ENCODE measurements at regions not wholly inside any gene's neighbourhood (a gene's known extent, or its start where the extent isn't known, plus 50 kb on each side); places are given as distances from the start of the nearest gene placed in this dataset.

DNA sequence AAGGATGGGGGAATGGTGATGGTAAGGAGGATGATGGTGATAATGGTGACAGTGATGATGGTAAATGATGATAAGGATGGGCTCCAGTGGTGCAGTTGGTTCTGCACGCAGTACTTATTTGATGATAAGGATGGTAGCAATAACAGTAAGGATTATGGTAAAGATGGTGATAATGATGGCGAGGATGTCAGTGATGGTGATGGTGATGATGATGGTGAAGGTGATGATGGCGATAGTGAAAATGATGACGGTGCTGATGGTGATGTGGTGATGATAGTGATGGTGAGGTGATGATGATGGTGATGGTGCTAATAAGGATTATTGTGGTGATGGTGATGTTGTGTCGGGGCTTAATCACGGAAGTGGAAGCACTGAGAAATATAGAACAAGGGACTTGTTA lies 103.7 kb downstream of the C16orf95 start:
- TF ChIP-seq, protein P1, sequence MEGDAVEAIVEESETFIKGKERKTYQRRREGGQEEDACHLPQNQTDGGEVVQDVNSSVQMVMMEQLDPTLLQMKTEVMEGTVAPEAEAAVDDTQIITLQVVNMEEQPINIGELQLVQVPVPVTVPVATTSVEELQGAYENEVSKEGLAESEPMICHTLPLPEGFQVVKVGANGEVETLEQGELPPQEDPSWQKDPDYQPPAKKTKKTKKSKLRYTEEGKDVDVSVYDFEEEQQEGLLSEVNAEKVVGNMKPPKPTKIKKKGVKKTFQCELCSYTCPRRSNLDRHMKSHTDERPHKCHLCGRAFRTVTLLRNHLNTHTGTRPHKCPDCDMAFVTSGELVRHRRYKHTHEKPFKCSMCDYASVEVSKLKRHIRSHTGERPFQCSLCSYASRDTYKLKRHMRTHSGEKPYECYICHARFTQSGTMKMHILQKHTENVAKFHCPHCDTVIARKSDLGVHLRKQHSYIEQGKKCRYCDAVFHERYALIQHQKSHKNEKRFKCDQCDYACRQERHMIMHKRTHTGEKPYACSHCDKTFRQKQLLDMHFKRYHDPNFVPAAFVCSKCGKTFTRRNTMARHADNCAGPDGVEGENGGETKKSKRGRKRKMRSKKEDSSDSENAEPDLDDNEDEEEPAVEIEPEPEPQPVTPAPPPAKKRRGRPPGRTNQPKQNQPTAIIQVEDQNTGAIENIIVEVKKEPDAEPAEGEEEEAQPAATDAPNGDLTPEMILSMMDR (IDR thresholded peaks at IDR 0.05): no peak
- TF ChIP-seq, protein P2, sequence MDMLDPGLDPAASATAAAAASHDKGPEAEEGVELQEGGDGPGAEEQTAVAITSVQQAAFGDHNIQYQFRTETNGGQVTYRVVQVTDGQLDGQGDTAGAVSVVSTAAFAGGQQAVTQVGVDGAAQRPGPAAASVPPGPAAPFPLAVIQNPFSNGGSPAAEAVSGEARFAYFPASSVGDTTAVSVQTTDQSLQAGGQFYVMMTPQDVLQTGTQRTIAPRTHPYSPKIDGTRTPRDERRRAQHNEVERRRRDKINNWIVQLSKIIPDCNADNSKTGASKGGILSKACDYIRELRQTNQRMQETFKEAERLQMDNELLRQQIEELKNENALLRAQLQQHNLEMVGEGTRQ (IDR thresholded peaks at IDR 0.05): no peak
- TF ChIP-seq FOSL2 (IDR thresholded peaks at IDR 0.05): no peak
- TF ChIP-seq FOSL2 (CRISPR knock-in tag; IDR thresholded peaks at IDR 0.05): no peak
- TF ChIP-seq BHLHE40 (IDR thresholded peaks at IDR 0.05; ENCODE audit: low read depth, low read length): no peak
- TF ChIP-seq CEBPB (IDR thresholded peaks at IDR 0.05): no peak
- no peak for TF ChIP-seq SMC3 (IDR thresholded peaks at IDR 0.05)
- TF ChIP-seq ZFP36 (IDR thresholded peaks at IDR 0.05; ENCODE audit: borderline replicate concordance, partially characterized antibody): no peak
- TF ChIP-seq POLR2A (IDR thresholded peaks at IDR 0.05; ENCODE audit: low read length): no peak
- no peak for TF ChIP-seq RAD21 (conservative IDR thresholded peaks at IDR 0.05 in 1 of 2, IDR thresholded peaks at IDR 0.05 in 1 of 2)
- no peak for TF ChIP-seq RCOR1 (IDR thresholded peaks at IDR 0.05; ENCODE audit: low read depth, low read length)
- TF ChIP-seq JUN (IDR thresholded peaks at IDR 0.05): no peak
- TF ChIP-seq EP300 (IDR thresholded peaks at IDR 0.05): no peak
- TF ChIP-seq, protein P3, sequence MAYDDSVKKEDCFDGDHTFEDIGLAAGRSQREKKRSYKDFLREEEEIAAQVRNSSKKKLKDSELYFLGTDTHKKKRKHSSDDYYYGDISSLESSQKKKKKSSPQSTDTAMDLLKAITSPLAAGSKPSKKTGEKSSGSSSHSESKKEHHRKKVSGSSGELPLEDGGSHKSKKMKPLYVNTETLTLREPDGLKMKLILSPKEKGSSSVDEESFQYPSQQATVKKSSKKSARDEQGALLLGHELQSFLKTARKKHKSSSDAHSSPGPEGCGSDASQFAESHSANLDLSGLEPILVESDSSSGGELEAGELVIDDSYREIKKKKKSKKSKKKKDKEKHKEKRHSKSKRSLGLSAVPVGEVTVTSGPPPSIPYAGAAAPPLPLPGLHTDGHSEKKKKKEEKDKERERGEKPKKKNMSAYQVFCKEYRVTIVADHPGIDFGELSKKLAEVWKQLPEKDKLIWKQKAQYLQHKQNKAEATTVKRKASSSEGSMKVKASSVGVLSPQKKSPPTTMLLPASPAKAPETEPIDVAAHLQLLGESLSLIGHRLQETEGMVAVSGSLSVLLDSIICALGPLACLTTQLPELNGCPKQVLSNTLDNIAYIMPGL (CRISPR knock-in tag; IDR thresholded peaks at IDR 0.05; ENCODE audit: borderline replicate concordance): no peak

Data from A549 (cell line).